IMR-90 (cell line): ENCODE measurements at regions not wholly inside any gene's neighbourhood (a gene's known extent, or its start where the extent isn't known, plus 50 kb on each side); places are given as distances from the start of the nearest gene placed in this dataset.

Experiments
- ATAC-seq: fragments of 200-7000 bp; cut with Tn5 transposase; 2 replicates; pipeline ENCODE4 v1.9.1; 2020; ENCODE audit warnings: low read depth, mild to moderate bottlenecking, moderate library complexity
- BruUV-seq: library from RNA; stranded (reverse); fragments of 400-500 nt; replicated peaks from 2 replicates; lab custom pipeline; 2021; lab: Mats Ljungman, UMichigan
- CTCF ChIA-PET: fragments of 300-600 bp; formaldehyde crosslinking; extraction: SDS; loops from one replicate; lab custom pipeline; 2021; ENCODE audit warnings: antibody characterized with exemption; lab: Yijun Ruan, JAX
- POLR2A ChIA-PET: fragments of 300-600 bp; sonication (Branson Sonifier 250); formaldehyde crosslinking; loops from one replicate; lab custom pipeline; 2022; ENCODE audit warnings: antibody characterized with exemption; ENCODE audit not compliant: unreplicated experiment; lab: Charles Lee
- DNase-seq: peaks from one replicate; pipeline ENCODE4 v3.0.0; 2013
- H2AFZ ChIP-seq: replicated peaks from 2 replicates; pipeline ENCODE3; 2013; ENCODE audit warnings: low read length, mild to moderate bottlenecking; ENCODE audit not compliant: poor library complexity
- H2AK5ac ChIP-seq: 2 replicates; pipeline ENCODE4 v1.6.1; 2013; ENCODE audit warnings: low read depth, low read length, inconsistent platforms
- H2AK9ac ChIP-seq: replicated peaks from 2 replicates; pipeline ENCODE3; 2013; ENCODE audit warnings: mild to moderate bottlenecking, low read depth, low read length, moderate library complexity; ENCODE audit not compliant: poor library complexity
- H2BK120ac ChIP-seq: 2 replicates; pipeline ENCODE4 v1.6.1; 2013; ENCODE audit warnings: low read depth, low read length, inconsistent platforms
- H2BK15ac ChIP-seq: 3 replicates; pipeline ENCODE4 v1.6.1; 2013; ENCODE audit warnings: low read depth, low read length, inconsistent platforms
- H2BK20ac ChIP-seq: 2 replicates; pipeline ENCODE4 v1.6.1; 2013; ENCODE audit warnings: low read depth, mild to moderate bottlenecking, inconsistent platforms, low read length, moderate library complexity
- H2BK5ac ChIP-seq: 2 replicates; pipeline ENCODE4 v1.6.1; 2013; ENCODE audit warnings: mild to moderate bottlenecking, low read depth, low read length, inconsistent platforms; ENCODE audit not compliant: poor library complexity, severe bottlenecking
- H3K14ac ChIP-seq: replicated peaks from 2 replicates; pipeline ENCODE4 v1.6.1; 2013; ENCODE audit warnings: low read depth, low read length, inconsistent platforms
- H3K18ac ChIP-seq: 2 replicates; pipeline ENCODE4 v1.6.1; 2013; ENCODE audit warnings: low read depth, low read length, control low read depth
- H3K23ac ChIP-seq: 2 replicates; pipeline ENCODE4 v1.6.1; 2013; ENCODE audit warnings: low read depth, low read length, inconsistent platforms
- H3K27ac ChIP-seq: 2 replicates; pipeline ENCODE4 v1.5.1; 2013; ENCODE audit warnings: mild to moderate bottlenecking, control low read depth, low read length; ENCODE audit not compliant: insufficient read depth
- H3K27me3 ChIP-seq: 2 replicates; pipeline ENCODE4 v1.6.1; 2013; ENCODE audit warnings: low read length; ENCODE audit not compliant: control insufficient read depth, insufficient read depth
- H3K36me3 ChIP-seq: 2 replicates; pipeline ENCODE4 v1.6.1; 2013; ENCODE audit warnings: low read length, mixed read lengths; ENCODE audit not compliant: control insufficient read depth, insufficient read depth
- H3K4ac ChIP-seq: 2 replicates; pipeline ENCODE4 v1.6.1; 2013; ENCODE audit warnings: low read depth, low read length, inconsistent platforms
- H3K4me1 ChIP-seq: 2 replicates; pipeline ENCODE4 v1.6.1; 2013; ENCODE audit warnings: low read length, mixed read lengths; ENCODE audit not compliant: control insufficient read depth, insufficient read depth
- H3K4me2 ChIP-seq: 2 replicates; pipeline ENCODE4 v1.6.1; 2013; ENCODE audit warnings: low read depth, mild to moderate bottlenecking, control low read depth, low read length, moderate library complexity
- H3K4me3 ChIP-seq: 2 replicates; pipeline ENCODE4 v1.5.1; 2013; ENCODE audit warnings: low read depth, mild to moderate bottlenecking, control low read depth, low read length, moderate library complexity; ENCODE audit not compliant: insufficient read depth
- H3K56ac ChIP-seq: 2 replicates; pipeline ENCODE4 v1.6.1; 2013; ENCODE audit warnings: low read length, inconsistent platforms; ENCODE audit not compliant: insufficient read depth; ENCODE audit errors: extremely low read depth
- H3K79me1 ChIP-seq, 2 experiments: 2 replicates each; pipeline ENCODE4 v1.6.1; 2013; ENCODE audit warnings: low read length in 2 of 2, inconsistent platforms in 1 of 2, low read depth in 1 of 2
- H3K9ac ChIP-seq: 2 replicates; pipeline ENCODE4 v1.6.1; 2013; ENCODE audit warnings: low read depth, low read length, control low read depth
- H3K9me1 ChIP-seq: 2 replicates; pipeline ENCODE4 v1.6.1; 2013; ENCODE audit warnings: low read length, inconsistent platforms; ENCODE audit not compliant: insufficient read depth
- H3K9me3 ChIP-seq: 2 replicates; pipeline ENCODE4 v1.6.1; 2013; ENCODE audit warnings: low read length; ENCODE audit not compliant: control insufficient read depth, insufficient read depth
- H4K20me1 ChIP-seq: 2 replicates; pipeline ENCODE4 v1.6.1; 2013; ENCODE audit warnings: low read length, inconsistent platforms; ENCODE audit not compliant: insufficient read depth
- H4K5ac ChIP-seq: 2 replicates; pipeline ENCODE4 v1.6.1; 2013; ENCODE audit warnings: mild to moderate bottlenecking, low read depth, low read length, control low read depth
- H4K8ac ChIP-seq, 2 experiments: 2 replicates each; pipeline ENCODE4 v1.6.1; 2013; ENCODE audit warnings: low read depth in 2 of 2, low read length in 2 of 2, control low read depth in 1 of 2, inconsistent platforms in 1 of 2
- H4K91ac ChIP-seq: 2 replicates; pipeline ENCODE4 v1.6.1; 2013; ENCODE audit warnings: low read depth, low read length, inconsistent platforms; ENCODE audit not compliant: insufficient read depth
- POLR2A ChIP-seq: IDR thresholded peaks from 2 replicates; pipeline ENCODE4 v1.6.1; 2012; ENCODE audit warnings: mild to moderate bottlenecking, low read depth, low read length
- RCOR1 ChIP-seq: IDR thresholded peaks from 2 replicates; pipeline ENCODE4 v1.6.1; 2012; ENCODE audit warnings: mild to moderate bottlenecking, low read length, improper control_type of control experiment; ENCODE audit not compliant: insufficient replicate concordance
- SMC3 ChIP-seq: fragments of 150-350 bp; IDR thresholded peaks from 2 replicates; pipeline ENCODE4 v1.6.1; 2016; ENCODE audit warnings: low read depth, mild to moderate bottlenecking, antibody characterized with exemption, low read length, moderate library complexity
- WGBS, 2 experiments: methylation state at CpG; one replicate each; pipeline versions ENCODE4 v1.1.5 to v1.1.7; 2013; ENCODE audit warnings: missing lambda C conversion rate in 2 of 2; ENCODE audit not compliant: insufficient read length in 1 of 2; ENCODE audit errors: extremely low coverage in 2 of 2; 5-methylcytosine and 5-hydroxymethylcytosine counted together
- dilution Hi-C: fragments of 300-500 bp; cut with HindIII; formaldehyde crosslinking; loops from one replicate; pipeline ENCODE4 v1.14.3; 2018; ENCODE audit warnings: low sequenced_read_pairs; ENCODE audit not compliant: unreplicated experiment
- in situ Hi-C: fragments of 300-500 bp; cut with MboI; formaldehyde crosslinking; loops from 3 replicates; pipeline ENCODE4 v1.14.3; 2019; ENCODE audit warnings: low sequenced_read_pairs, inconsistent platforms, mixed read lengths
- intact Hi-C: fragments of 100-400 bp; cut with micrococcal nuclease; formaldehyde crosslinking; loops from 2 replicates; pipeline ENCODE4 v1.10.0; 2022

DNA sequence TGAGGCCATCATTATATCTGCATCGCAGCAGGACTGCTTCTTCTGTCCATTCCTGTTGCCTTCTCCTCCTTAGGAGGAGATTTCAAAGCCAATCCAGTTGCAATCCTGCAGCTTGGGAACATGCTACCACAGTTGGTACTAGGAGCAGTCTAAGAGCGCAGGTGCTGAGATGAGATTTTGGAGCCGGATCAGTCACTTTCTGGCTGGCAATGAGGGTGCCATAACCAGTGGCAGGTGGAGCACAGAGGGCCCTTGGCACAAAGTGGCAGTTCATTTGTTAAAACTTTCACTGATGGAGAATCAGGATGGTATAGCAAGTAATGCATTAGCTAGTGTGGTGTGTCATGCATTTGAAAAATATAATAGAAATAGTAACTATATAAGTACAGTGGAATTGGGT lies 173.7 kb upstream of the ATP5MC3 start:
- no peak overlapping the region for H3K9ac ChIP-seq
- no peaks in the 10 kb centered on the region for H3K4me1 ChIP-seq
- no peak overlapping the region for H2BK5ac ChIP-seq
- peaks cover 4% of the 10 kb centered on the region; the same call in 1 of the 2 replicates for H3K27me3 ChIP-seq
- H3K36me3 ChIP-seq, result no peaks in the 10 kb centered on the region
- WGBS, 2 experiments, result 33% methylated on average over 1 of the region's 3 CpGs; no CpG with 5 or more reads in 1 of the 2 experiments
- H4K8ac ChIP-seq, result no peak overlapping the region
- H4K5ac ChIP-seq, result no peak overlapping the region
- no peak overlapping the region for H3K4ac ChIP-seq
- no peak overlapping the region for H3K56ac ChIP-seq
- CTCF ChIA-PET, result no interaction called here
- no peaks in the 10 kb centered on the region for H3K9me3 ChIP-seq
- no peaks in the 10 kb centered on the region for H4K20me1 ChIP-seq
- no peaks in the 10 kb centered on the region for H3K79me1 ChIP-seq
- H3K9me1 ChIP-seq, result no peaks in the 10 kb centered on the region
- POLR2A ChIA-PET, result no interaction called here
- H2AFZ ChIP-seq, result no peak overlapping the region
- no peak overlapping the region for H3K4me3 ChIP-seq
- no peak overlapping the region for H3K18ac ChIP-seq
- H2BK15ac ChIP-seq, result no peak overlapping the region
- no peak overlapping the region for H2BK20ac ChIP-seq
- in situ Hi-C loops, result no loop called here
- no peak overlapping the region for H2BK120ac ChIP-seq
- H2AK5ac ChIP-seq, result no peak overlapping the region
- BruUV-seq, result no TSS peak
- no peak for DNase-seq
- dilution Hi-C loops, result no loop called here
- TF ChIP-seq SMC3 (no peak), RCOR1 (no peak), POLR2A (no peak)
- ATAC-seq, result no peak
- H4K91ac ChIP-seq, result no peak overlapping the region
- intact Hi-C loops, result no loop called here
- H3K27ac ChIP-seq, result no peak overlapping the region
- no peak overlapping the region for H3K23ac ChIP-seq
- H2AK9ac ChIP-seq, result no peak overlapping the region
- no peak overlapping the region for H3K4me2 ChIP-seq
- no peak overlapping the region for H3K14ac ChIP-seq
